Transverse colon (tissue), 4 donors: ENCODE measurements at regions not wholly inside any gene's neighbourhood (a gene's known extent, or its start where the extent isn't known, plus 50 kb on each side); places are given as distances from the start of the nearest gene placed in this dataset.

Experiments used
- CTCF ChIP-seq, 5 experiments: fragments of 200-600 bp in 3 of 5; fragments of 450-650 bp in 2 of 5; sonication (generic) in 3 of 5; IDR thresholded peaks; 1 replicate in 2 of 5; 2 replicates in 3 of 5; pipeline ENCODE4 v1.5.1; 2016 to 2017; ENCODE audit warnings: antibody characterized with exemption in 5 of 5, inconsistent platforms in 3 of 5, mild to moderate bottlenecking in 2 of 5, moderate library complexity in 1 of 5
- POLR2A ChIP-seq: fragments of 450-650 bp; IDR thresholded peaks from one replicate; pipeline ENCODE4 v1.6.1; 2016; ENCODE audit warnings: antibody characterized with exemption, mild to moderate bottlenecking, moderate library complexity
- POLR2AphosphoS5 ChIP-seq, 3 donors: sonication (generic); formaldehyde crosslinking; IDR thresholded peaks; one replicate each; pipeline ENCODE4 v1.6.1; 2016; ENCODE audit warnings: antibody characterized with exemption in 3 of 3

- no peak for TF ChIP-seq POLR2AphosphoS5 (IDR thresholded peaks at IDR 0.05)
- no peak for TF ChIP-seq CTCF (IDR thresholded peaks at IDR 0.05)
- no peak for TF ChIP-seq POLR2A
Measured at GRCh38 chr1:230495076-230495475, 68.9 kb upstream of the PGBD5 start.
